GM19468 (cell line): ENCODE measurements at regions not wholly inside any gene's neighbourhood (a gene's known extent, or its start where the extent isn't known, plus 50 kb on each side); places are given as distances from the start of the nearest gene placed in this dataset.
"Not testable (repeated sequence)": the region's sequence is repeated elsewhere in the genome, so short reads cannot be mapped to it uniquely, and the experiment has no call there.

Experiments used
- ATAC-seq: cut with Tn5 transposase; IDR thresholded peaks from one replicate; pipeline ENCODE4 v1.9.1; 2021; ENCODE audit warnings: mild to moderate bottlenecking, moderate library complexity, moderate number of reproducible peaks; ENCODE audit not compliant: unreplicated experiment; ENCODE audit errors: extremely low read depth

DNA sequence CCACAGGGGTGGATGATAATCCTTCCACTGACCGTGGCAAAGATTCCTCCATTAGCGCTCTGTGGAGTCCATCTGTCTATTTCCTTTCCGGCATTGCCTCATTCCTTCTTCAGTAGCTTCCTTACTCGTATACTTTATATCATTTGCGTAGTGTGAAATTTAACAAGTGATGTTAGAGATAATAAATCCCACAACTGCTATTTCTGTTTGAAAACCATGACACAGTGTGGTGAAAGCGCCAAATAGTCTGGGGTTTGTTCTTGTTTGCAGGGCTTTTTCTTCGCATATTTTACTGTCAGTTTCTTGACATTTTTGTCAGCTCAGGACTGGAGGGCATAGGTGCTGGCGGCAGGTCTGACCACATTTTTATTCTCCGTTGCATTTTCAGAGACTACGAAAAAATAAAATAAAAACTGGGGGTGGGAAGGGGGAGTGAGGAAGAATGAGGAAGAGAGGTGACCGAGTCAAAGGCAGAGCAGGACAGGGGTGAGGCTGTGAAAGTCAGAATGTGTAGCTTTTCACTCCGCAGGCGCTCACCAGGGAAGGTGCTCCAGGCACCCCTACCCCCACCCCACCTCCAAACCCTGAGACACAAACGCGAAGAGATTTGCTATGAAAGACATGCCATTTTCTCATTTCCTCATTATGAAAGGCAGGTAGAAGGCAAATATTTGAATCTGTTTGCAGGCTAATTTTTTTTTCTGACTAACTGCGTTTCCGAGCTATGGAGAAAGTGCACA, 965.0 kb downstream of the MCTP2 start:
- no peak for ATAC-seq

DNA sequence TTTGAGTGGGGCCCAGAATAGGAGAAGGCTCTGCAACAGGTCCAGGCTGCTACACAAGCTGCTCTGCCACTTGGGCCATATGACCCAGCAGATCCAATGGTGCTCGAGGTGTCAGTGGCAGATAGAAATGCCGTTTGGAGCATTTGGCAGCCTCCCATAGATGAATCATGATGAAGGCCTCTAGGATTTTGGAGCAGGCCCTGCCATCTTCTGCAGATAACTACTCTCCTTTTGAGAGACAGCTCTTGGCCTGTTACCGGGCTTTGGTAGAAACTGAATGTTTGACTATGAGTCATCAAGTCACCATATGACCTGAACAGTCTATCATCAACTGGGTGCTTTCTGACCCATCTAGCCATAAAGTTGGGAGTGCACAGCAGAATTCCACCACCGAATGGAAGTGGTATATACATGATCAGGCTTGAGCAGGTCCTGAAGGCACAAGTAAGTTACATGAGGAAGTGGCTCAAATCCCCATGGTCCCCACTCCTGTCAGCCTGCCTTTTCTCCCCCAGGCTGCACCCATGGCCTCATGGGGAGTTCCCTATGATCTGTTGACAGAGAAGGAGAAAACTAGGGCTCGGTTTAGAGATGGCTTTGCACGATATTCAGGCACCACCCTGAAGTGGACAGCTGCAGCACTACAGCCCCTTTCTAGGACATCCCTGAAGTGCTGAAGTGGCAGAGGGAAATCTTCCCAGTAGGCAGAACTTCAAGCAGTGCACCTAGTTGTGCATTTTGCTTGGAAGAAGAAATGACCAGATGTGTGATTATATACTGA, 971.4 kb downstream of the MCTP2 start:
- ATAC-seq = no peak

DNA sequence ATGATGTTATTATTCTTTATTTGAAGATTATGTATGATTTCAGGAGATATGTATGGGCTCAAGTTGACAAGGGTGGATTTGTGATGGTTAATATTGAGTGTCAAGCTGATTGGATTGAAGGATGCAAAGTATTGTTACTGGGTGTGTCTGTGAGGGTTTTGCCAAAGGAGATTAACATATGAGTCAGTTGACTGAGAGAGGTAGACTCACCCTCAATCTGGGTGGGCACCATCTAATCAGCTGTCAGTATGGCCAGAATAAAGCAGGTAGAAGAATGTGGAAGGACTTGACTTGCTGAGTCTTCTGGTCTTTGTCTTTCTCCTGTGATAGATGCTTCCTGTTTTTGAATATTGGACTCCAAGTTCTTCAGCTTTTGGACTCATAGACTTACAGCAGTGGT, 973.7 kb downstream of the MCTP2 start:
- no peak for ATAC-seq

DNA sequence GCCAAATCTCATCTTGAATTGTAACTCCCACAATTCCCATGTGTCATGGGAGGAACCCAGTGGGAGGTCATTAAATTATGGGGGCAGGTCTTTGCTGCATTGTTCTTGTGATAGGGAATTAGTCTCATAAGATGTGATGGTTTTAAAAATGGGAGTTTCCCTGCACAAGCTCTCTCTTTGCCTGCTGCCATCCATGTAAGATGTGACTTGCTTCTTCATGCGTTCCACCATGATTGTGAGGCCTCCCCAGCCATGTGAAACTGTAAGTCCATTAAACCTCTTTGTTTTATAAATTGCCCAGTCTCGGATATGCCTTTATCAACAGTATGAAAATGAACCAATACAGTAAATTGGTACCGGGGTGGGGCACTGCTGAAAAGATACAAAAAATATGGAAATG, 974.5 kb downstream of the MCTP2 start:
- not testable (repeated sequence) for ATAC-seq

DNA sequence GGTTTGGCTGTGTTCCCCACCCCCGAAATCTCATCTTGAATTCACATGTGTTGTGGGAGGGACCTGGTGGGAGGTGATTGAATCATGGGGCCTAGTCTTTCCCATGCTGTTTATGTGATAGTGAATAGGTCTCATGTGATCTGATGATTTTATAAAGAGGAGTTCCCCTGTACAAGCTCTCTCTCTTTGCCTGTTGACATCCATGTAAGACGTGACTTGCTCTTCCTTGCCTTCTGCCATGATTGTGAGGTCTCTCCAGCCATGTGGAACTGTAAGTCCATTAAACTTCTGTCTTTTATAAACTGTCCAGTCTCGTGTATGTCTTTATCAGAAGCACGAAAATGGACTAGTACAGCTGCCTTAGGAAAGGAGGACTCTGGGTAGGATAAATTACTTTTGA, 976.7 kb downstream of the MCTP2 start:
- no peak for ATAC-seq

DNA sequence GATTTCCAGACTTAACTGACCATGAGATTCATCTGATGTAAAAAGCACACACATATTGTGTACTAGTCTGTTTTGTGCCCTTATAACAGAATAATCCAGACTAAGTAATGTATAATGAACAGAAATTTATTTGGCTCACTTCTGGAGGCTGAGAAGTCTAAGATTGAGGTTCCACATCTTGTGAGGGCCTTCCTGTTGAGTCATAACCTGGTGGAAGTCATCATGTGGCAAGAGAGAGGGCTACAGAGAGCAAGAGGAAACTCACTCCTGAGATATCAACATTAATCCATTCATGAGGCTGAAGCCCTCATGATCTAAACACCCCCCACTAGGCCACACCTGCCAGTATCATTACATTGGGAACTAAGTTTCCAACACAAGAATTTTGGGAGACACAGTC, 977.6 kb downstream of the MCTP2 start:
- ATAC-seq = no peak

DNA sequence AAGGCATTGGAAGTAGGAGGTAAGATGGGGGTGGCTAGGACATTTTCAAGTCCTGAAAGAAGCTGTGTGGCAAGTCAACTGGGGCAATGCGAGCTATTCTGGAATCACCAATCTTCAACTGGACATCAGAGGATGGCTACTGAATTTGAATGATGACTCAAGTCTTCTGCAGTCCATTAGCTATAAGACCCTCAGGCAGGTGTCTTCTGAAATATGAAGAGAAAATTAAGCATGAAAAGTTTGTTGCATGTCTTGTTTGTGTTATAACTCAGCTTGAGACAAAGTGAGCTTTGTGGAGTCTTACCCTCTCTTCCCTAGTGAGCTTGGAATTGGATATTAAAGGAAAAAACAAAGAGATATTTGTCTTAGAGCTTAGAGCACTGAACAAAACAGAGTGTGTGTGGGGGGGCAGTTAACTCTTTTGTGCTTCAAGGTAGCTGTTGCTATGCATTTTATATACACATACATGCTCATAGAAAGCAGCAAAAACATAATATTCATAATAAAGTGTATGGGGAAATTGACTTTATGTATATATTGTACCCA, 979.1 kb downstream of the MCTP2 start:
- ATAC-seq = no peak

DNA sequence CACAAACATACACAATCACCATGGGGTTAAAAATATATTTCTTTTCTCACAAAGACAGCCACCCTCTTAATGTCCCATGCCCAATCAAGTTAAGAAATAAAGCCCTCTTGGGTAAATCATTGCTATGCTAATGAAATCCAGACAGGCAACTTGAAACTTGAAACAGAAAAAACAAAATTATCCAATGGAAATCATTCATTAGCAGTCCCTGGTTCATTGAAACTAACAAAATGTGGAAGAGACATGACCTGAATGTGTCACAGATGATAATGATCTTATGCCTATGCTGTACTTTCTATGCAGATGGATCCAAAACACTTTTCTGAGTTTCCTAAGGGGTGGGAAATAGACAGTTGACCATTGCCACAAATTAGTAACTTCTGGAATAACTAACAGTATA, 983.7 kb downstream of the MCTP2 start:
- no peak for ATAC-seq

DNA sequence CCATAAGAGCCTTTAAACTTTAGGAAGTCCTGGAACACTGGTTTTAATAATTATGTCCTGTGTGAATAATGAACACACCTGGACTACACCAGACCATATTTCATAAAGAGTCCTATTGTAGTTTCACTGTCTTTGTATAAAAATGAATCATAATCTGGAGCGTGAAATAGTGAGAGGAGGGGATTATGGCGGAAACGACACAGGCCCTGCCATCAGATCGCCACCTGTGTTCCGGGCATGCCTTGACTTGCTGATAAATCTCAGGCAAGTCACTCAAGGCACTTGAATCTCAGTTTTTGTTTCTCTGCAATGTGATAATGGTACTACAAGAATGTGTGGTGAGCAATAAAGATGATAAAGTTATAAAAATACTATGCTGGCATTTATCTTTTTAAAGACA, 995.5 kb downstream of the MCTP2 start:
- no peak for ATAC-seq

DNA sequence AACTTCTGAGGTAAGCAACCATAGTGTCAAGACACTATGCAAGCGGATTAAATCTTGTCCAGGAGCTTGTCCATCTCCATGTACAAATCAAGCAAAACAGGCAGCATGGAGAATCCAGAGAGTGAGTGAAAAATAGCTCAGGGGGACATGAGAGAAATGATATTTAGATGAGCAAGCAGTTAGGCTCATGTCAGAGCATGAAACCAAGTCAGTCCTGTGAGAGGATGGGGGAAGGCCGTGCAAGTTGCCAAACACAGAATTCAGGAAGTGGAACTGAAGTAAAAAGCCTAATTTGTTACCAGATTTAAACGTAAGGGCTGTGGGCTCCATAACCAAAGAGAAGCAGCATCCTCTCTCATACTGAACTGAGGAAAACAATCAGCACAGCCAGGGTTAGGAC, 995.9 kb downstream of the MCTP2 start:
- no peak for ATAC-seq

DNA sequence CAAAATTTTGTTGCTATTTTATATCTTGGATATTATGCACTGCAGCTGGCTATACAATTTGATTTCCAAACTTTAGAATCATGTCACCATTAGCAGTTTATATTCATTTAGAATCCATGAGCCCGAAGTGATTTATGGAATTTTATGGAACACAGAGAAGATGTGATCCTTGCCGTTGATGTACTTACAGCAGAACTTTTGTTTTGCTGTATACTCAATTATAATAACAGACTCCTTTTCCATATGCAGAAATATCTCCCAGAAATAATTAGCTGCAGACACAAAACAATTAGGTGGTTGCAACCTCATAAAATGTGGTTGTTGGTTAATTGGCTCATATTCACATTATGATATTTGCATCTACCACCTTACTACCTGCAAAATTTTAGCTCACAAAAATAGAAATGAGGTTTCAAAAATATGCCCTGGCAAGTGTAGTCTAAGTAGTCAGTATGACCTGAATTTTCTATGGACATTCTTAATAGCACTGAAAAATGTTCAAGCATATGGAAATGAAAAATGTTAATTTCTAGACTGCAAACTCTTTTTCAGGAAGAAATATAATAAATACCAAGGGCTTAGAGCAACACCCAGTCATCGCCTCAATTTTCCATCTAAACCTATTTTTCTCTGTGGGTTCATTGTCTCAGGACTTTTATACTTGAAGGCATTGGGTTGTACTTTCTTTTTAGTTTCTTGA, 997.6 kb downstream of the MCTP2 start:
- no peak for ATAC-seq

DNA sequence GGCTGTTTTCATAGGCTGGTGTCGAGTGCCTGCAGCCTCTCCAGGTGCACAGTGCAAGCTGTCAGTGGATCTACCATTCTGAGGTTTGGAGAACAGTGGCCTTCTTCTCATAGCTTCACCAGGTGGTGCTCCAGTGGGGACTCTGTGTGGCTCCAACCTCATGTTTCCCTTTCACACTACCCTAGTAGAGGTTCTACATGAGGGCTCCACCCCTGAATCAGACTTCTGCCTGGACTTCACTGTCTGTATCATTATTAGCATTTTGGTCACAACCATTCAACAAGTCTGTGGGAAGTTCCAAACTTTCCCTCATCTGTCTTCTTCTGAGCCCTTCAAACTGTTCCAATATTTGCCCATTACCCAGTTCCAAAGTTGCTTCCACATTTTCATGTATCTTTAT, 1003.7 kb downstream of the MCTP2 start:
- no peak for ATAC-seq

DNA sequence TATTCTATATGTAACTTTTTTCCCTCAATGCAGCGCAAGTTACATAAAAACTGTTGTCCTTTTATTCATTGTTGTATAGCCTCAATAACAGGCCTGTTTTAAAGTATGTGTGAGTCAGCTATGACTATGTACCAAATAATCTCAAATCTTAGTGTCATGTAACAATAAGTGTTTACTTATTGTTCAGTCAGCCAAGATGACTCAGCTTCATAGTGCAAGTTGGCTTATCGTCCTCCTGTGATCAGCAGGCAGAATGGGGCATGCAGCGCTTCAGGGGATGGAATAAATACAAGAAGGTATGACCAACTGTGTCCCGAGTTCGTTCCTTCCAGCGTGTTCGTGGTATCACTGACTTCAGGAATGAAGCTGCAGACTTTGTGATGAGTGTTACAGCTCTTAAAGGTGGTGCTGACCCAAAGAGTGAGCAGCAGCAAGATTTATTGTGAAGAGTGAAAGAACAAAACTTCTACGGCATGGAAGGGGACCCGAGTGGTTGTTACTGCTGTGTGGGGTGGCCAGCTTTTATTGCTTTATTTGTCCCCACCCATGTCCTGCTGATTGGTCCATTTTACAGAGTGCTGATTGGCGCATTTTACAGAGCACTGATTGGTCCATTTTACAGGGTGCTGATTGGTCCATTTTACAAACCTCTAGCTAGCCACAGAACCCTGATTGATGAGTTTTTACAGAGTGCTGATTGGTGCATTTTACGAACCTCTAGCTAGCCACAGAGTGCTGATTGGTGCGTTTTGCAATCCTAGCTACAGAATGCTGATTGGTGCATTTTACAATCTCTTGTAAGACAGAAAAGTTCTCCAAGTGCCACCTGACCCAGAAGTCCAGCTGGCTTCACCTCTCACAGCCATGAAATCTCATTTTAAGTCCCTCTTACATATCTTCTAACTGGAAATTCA, 1016.0 kb downstream of the MCTP2 start:
- no peak for ATAC-seq

DNA sequence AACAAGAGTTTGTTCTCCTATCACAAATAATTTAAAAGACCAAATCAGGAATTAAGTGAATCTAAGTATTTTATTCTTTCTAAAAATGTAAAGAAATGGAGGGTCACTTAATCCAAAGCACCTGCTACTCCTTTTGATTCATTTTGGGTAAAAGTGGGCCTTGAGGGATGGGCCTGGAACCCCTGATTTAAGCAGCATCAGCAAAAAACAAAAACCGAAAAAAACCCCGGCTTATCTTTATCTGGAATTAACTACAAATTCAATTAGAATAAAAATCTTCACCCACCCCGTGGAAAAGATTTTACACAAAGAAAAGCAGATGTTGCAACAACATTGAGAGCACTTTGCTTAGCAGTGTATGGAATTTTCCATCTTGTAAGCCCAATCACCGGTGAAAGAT, 1018.2 kb downstream of the MCTP2 start:
- ATAC-seq = no peak

DNA sequence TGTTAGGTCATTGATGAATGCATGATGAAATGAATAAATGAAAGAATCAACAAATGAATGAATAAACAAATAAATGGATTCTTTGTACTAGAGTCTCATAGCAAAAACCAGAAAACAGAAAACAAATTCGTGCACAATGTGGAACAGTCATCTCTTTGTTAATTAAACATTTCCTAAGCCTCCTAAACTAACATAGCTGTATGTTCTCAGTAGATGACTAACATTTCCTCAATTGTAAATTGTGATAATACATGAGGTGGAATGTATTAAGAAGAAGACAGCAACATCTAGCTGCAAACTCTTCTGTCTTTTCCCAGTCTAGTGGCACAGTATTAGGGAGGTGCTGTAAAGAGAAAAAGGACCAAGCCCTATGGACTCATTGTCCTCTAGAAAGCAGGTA, 1021.0 kb downstream of the MCTP2 start:
- no peak for ATAC-seq

DNA sequence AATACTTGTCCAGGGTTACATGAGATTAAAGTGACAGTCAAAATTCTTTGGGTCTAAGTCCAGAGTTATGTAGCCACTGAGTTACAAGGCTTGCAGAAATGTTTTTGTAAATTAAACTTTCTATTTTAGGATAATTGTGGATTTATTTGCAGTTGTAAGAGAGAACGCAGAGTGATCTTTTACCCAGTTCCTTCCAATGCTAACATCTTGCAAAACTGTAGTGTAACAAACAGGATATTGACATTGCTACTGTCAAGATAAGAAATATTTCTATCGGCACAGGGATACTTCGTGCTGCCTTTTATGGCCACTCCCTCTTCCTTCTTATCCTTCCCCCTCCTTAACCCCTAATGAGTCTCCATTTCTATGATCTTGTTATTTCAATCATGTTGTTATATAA, 1022.9 kb downstream of the MCTP2 start:
- ATAC-seq = no peak

DNA sequence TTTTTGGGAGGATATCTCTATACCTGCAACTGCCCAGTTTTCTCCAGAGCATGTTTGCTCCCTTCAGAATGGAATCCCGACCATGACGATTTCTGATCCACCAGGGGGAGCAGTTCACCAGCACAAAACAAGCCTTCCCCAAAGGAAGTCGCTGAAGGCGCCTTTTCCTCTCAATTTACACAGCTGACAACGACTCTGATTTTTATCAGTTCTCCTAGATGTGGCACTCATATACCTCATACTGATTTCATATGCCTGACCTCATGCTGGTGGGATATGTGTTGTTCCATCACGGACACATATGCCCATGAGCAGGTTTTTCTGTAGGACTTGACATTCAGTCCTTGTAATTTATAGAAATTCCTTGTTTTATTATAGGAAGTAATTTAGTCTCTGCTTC, 1028.2 kb downstream of the MCTP2 start:
- ATAC-seq = no peak

DNA sequence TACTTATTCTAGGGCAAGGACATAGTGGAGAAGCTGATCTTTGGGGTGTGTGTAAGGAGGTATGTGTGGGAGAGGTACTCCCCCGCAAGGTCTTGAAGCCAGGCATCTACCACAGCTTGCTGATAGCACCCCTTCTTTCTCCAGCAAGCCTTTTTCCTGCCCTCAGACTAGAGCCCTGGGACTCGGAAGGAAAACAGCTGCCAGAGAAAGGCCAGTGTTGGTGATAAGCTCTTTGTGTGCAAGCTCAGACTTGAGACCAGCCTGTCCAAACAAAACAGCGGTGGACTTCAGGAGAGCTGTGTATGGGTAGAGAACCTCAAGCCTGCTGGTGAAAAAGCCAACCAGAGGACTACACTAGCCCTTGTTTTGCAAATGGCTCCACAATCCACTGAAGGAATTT, 1028.6 kb downstream of the MCTP2 start:
- ATAC-seq = no peak

DNA sequence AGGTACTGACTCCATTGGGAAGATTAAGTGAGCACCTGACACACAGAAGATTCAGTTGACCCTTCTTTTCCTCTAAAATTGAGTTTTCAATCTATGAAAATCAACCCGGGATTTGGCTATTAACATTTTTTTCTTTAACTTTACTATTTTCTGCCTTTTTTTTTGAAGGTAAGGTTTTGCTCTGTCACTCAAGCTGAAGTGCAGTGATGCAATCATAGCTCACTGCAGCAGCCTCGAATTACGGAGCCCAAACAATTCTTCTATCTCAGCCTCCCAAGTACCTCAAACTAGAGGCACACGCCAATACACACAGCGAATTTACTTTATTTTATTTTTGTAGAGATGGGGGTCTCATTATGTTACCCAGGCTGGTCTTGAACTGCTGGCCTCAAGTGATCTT, 1029.5 kb downstream of the MCTP2 start:
- no peak for ATAC-seq

DNA sequence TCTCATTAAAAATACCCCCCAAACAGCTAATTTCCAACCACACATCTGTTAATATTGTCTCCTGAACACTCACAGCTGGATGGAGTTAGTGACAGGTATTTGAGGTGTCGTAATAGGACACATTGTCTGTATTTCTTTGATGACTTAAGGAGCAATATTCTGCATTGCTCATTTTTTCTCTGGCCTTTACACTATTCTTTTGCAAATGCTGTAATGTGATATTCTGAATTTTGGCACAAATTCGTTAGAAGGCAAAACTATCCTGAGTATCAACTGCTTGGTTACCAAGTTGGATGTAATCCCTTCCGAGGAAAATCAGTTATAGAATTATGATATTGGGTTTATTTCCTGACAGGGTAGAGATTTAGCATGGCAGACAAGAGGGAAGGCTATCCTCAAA, 1030.2 kb downstream of the MCTP2 start:
- ATAC-seq = no peak
